ENCODE measurements at regions not wholly inside any gene's neighbourhood (a gene's known extent, or its start where the extent isn't known, plus 50 kb on each side); places are given as distances from the start of the nearest gene placed in this dataset.

DNA sequence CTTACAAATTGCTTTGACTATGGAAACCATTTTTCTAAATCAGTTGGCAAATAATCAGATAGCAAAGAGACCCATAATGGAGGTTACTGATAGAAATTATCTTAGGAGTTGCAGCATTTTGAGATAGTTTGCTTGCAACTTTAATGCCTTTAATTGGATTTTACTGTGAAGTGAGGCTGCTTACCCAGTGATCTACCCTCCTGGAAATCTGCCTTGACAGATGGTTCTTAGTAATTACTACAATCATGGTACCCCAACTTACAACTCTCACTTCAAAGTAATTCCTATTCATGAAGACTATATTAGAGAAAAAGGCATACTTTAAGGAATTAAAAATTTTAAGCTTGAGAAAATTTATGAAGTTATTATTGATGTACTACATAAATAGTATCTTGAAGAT is 1288.6 kb upstream of the CDH2 start:
- TF ChIP-seq SMC3 (IDR thresholded peaks at IDR 0.05; ENCODE audit: borderline replicate concordance, low read length) (no peak), DPF2 (IDR thresholded peaks at IDR 0.05) (no peak), SIN3A (IDR thresholded peaks at IDR 0.05; ENCODE audit: low read depth, low read length) (no peak), SP1 (IDR thresholded peaks at IDR 0.05; ENCODE audit: low read depth, low read length) (no peak), RCOR1 (conservative IDR thresholded peaks at IDR 0.05; ENCODE audit: low read depth, low read length) (no peak), ATF7 (IDR thresholded peaks at IDR 0.05; ENCODE audit: low read depth) (no peak)
- TF ChIP-seq, protein P1, sequence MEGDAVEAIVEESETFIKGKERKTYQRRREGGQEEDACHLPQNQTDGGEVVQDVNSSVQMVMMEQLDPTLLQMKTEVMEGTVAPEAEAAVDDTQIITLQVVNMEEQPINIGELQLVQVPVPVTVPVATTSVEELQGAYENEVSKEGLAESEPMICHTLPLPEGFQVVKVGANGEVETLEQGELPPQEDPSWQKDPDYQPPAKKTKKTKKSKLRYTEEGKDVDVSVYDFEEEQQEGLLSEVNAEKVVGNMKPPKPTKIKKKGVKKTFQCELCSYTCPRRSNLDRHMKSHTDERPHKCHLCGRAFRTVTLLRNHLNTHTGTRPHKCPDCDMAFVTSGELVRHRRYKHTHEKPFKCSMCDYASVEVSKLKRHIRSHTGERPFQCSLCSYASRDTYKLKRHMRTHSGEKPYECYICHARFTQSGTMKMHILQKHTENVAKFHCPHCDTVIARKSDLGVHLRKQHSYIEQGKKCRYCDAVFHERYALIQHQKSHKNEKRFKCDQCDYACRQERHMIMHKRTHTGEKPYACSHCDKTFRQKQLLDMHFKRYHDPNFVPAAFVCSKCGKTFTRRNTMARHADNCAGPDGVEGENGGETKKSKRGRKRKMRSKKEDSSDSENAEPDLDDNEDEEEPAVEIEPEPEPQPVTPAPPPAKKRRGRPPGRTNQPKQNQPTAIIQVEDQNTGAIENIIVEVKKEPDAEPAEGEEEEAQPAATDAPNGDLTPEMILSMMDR (IDR thresholded peaks at IDR 0.05 in 2 of 3, conservative IDR thresholded peaks at IDR 0.05 in 1 of 3; ENCODE audit: control insufficient read depth in 2 of 3, extremely low read depth in 1 of 3, insufficient read depth in 1 of 3, low read depth in 3 of 3, low read length in 3 of 3) = no peak
